ENCODE measurements at regions not wholly inside any gene's neighbourhood (a gene's known extent, or its start where the extent isn't known, plus 50 kb on each side); places are given as distances from the start of the nearest gene placed in this dataset.
"Not testable (repeated sequence)": the region's sequence is repeated elsewhere in the genome, so short reads cannot be mapped to it uniquely, and the experiment has no call there.

DNA sequence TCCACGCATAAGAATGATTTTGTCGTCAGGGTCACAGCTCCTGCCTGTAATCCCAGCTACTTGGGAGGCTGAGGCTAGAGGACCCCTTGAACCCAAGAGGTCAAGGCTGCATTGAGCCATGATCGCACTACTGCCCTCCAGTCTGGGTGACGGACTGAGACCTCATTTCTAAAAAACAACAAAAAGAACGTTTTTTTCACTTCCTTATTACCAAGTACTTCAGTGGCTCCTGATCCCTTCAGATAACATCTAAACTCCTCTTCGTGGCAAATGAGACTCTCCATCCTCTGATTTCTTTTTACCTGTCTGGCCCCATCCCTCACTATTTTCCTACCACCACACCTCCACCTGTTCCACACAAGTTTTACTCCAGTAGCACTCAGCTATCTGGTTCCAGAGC is 105.4 kb upstream of the TLK1 start:
- no peak overlapping the region for H3K4me3 ChIP-seq (ENCODE audit: control insufficient read depth, low read depth, low read length)
- DNase-seq (ENCODE audit: low read depth), result no peak
- TF ChIP-seq, protein P1, sequence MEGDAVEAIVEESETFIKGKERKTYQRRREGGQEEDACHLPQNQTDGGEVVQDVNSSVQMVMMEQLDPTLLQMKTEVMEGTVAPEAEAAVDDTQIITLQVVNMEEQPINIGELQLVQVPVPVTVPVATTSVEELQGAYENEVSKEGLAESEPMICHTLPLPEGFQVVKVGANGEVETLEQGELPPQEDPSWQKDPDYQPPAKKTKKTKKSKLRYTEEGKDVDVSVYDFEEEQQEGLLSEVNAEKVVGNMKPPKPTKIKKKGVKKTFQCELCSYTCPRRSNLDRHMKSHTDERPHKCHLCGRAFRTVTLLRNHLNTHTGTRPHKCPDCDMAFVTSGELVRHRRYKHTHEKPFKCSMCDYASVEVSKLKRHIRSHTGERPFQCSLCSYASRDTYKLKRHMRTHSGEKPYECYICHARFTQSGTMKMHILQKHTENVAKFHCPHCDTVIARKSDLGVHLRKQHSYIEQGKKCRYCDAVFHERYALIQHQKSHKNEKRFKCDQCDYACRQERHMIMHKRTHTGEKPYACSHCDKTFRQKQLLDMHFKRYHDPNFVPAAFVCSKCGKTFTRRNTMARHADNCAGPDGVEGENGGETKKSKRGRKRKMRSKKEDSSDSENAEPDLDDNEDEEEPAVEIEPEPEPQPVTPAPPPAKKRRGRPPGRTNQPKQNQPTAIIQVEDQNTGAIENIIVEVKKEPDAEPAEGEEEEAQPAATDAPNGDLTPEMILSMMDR (conservative IDR thresholded peaks at IDR 0.05; ENCODE audit: control insufficient read depth, insufficient read depth, low read depth, low read length), result no peak

DNA sequence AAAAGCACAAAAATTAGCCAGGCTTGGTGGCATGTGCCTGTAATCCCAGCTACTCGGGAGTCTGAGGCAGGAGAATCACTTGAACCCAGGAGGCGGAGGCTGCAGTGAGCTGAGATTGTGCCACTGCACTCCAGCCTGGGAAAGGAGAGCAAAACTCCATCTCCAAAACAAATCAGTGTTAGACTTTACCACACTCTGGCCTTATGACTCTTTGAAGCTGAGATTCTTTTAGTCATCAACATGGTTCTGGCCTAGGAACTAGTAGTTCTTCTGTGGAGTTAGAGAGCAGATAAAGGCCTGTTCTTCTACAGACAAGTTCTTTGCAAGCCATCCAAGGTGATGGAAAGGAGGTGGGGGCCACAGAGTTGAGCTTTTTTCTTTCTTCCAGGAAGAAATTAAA is 100.8 kb upstream of the TLK1 start:
- not testable (repeated sequence) for DNase-seq (ENCODE audit: low read depth); H3K4me3 ChIP-seq (ENCODE audit: control insufficient read depth, low read depth, low read length)

DNA sequence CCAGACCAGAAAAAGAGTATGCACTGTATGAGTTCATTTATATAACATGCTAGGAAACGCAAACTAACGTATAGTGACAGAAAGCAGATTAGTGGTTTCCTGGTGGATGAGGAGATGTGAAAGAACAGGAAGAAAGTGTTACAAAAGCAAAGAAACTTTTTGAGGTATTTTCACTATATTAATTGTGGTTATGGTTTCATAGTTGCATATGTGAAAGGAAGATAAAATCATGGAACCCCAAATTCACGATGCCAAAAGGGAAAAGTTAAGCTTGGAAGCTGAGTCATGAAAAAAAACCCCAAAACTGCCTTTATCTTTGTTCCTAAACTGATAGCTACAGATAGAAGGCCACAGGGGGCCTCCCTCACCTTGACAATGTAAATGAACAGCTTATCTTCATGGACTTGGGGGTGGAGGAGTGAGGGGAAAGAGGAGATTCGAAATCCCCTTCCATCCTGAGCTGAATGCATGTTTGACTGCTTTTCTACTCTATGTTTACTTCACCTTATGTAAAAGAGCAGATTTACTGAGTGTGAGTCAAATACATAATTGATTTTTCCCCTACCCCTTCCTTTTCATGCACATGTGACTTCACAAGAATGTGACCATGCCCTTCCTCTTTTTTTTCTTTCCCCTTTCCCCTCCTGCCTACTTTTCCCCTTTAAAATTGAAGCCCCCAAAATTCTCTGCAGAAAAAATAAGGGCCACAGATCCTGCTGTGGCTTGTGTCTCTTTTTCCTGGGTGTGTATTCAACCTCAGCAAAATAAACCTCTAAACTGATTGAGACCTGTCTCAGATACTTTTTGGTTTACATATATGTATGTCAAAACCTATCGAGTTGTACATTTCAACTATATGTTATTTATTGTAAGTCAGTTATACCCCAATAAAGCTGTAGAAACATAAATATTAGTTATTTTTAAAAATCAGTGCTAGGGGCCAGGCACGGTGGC is 100.1 kb upstream of the TLK1 start:
- no peak overlapping the region for H3K4me3 ChIP-seq (ENCODE audit: control insufficient read depth, low read depth, low read length)
- no peak for DNase-seq (ENCODE audit: low read depth)
- TF ChIP-seq, protein P1 (conservative IDR thresholded peaks at IDR 0.05; ENCODE audit: control insufficient read depth, insufficient read depth, low read depth, low read length), result no peak

DNA sequence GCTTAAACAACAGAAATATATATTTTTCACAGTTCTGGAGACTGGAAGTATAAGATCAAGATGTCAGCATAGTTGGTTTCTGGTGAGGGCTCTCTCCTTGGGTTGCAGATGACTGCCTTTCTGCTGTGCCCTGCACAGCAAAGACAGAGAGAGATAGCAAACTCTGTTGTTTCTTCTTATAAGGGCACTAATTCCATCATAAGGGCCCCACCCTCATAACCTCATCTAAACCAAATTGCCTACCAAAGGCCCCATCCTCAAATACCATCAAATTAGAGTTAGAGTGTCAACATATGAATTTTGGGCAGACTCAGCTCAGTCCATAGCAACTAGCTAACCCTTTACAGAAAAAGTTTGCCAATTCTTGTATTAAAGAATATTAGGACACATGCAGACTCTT is 94.0 kb upstream of the TLK1 start:
- TF ChIP-seq, protein P1 (conservative IDR thresholded peaks at IDR 0.05; ENCODE audit: control insufficient read depth, insufficient read depth, low read depth, low read length), result no peak
- no peak for DNase-seq (ENCODE audit: low read depth)
- H3K4me3 ChIP-seq (ENCODE audit: control insufficient read depth, low read depth, low read length), result no peak overlapping the region

DNA sequence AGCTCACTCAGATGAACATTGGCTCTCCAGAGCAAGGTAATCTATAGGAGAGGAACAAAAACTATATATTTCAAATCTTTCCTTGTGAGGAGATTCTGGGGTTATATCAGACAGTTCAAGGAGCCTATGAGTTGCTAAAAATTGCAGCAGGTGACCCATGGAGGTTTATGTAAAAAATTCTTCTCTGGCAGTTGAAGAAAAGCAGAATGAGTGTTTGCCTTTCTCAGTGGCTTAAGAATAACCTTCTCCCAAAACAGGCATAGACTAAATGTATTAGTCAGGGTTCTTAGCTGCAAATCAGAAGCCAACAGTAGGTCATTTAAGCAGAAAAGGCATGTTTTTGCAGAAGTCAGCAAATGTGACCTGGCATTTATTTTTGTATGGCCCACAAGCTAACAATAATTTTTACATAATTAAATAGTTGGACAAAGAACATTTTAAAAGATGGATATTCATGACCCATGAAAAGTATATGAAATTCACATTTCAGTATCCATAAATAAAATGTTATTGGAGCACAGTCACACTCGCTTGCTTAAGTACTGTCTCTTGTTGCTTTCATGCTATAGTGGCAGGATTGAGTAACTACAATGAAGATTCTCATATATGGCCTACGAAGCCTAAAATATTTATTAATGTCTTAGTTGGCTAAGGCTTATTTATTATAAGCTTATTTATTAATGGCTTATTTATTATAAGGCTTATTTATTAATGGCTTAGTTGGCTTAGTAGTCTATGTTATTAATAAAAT is 93.4 kb upstream of the TLK1 start:
- H3K4me3 ChIP-seq (ENCODE audit: control insufficient read depth, low read depth, low read length), result no peak overlapping the region
- TF ChIP-seq, protein P1 (conservative IDR thresholded peaks at IDR 0.05; ENCODE audit: control insufficient read depth, insufficient read depth, low read depth, low read length), result peak; percentile 3
- no peak for DNase-seq (ENCODE audit: low read depth)

DNA sequence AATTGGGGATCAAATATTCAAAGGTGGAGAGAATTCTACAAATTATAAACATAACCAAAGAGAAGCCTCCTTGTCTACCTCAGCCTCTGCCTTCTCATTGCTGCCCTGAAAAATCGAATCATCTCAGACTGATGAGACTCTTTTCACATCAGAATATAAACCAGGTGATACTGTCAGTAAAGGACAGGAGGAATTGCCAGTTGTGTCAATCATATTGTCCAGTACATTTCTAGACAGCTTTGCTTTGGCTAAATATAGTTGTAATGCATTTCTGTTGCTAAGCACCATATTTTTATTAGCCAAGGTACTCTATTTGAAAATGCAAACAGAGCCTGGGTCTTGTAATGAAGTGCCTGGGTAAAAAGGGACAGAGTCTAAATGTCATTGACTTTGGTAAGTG is 92.6 kb upstream of the TLK1 start:
- DNase-seq (ENCODE audit: low read depth), result no peak
- TF ChIP-seq, protein P1 (conservative IDR thresholded peaks at IDR 0.05; ENCODE audit: control insufficient read depth, insufficient read depth, low read depth, low read length), result no peak
- H3K4me3 ChIP-seq (ENCODE audit: control insufficient read depth, low read depth, low read length), result no peak overlapping the region

DNA sequence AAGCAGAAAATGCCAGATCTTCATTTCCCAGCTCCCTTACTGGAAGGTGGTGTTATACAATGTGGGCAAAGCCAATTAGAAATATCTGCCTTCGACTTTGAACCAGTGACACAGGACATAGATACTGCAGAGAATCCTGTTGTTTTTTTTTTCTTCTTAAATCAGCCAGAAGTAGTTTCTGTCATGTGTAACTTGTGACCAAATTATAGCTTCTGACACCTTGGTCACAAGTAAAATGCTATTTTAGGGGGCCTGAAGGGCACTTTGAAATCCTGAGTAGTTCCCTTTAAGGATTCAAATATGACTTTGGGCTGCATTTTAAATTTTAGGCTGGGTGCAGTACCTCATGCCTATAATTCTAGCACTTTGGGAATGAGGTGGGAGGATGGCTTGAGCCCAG is 89.0 kb upstream of the TLK1 start:
- DNase-seq (ENCODE audit: low read depth), result no peak
- TF ChIP-seq, protein P1 (conservative IDR thresholded peaks at IDR 0.05; ENCODE audit: control insufficient read depth, insufficient read depth, low read depth, low read length), result no peak
- H3K4me3 ChIP-seq (ENCODE audit: control insufficient read depth, low read depth, low read length), result no peak overlapping the region
